DOHH2 (cell line): ENCODE measurements at regions not wholly inside any gene's neighbourhood (a gene's known extent, or its start where the extent isn't known, plus 50 kb on each side); places are given as distances from the start of the nearest gene placed in this dataset.

ENCODE experiments used
- H3F3A ChIP-seq: fragments of 200-600 bp; sonication (generic), shearing (Covaris generic); 2 replicates; pipeline ENCODE4 v1.6.0; 2016; ENCODE audit warnings: antibody characterized with exemption, mild to moderate bottlenecking; ENCODE audit not compliant: control insufficient read depth, insufficient read depth
- H3K27ac ChIP-seq: fragments of 200-600 bp; sonication (generic); 2 replicates; pipeline ENCODE4 v1.5.1; 2014; ENCODE audit warnings: low read depth, mild to moderate bottlenecking, low read length, moderate library complexity
- H3K27me3 ChIP-seq: fragments of 200-600 bp; sonication (generic); 2 replicates; pipeline ENCODE4 v1.6.1; 2014; ENCODE audit warnings: mild to moderate bottlenecking, low read length, mixed read lengths; ENCODE audit not compliant: control insufficient read depth
- H3K36me3 ChIP-seq: fragments of 200-600 bp; sonication (generic); 2 replicates; pipeline ENCODE4 v1.6.1; 2014; ENCODE audit warnings: mild to moderate bottlenecking, low read length, moderate library complexity, mixed read lengths; ENCODE audit not compliant: control insufficient read depth
- H3K4me1 ChIP-seq: fragments of 200-600 bp; sonication (generic); 2 replicates; pipeline ENCODE4 v1.6.1; 2014; ENCODE audit warnings: mild to moderate bottlenecking, low read length, mixed read lengths; ENCODE audit not compliant: control insufficient read depth
- H3K4me2 ChIP-seq: fragments of 200-600 bp; sonication (generic); 2 replicates; pipeline ENCODE4 v1.6.0; 2014; ENCODE audit warnings: mild to moderate bottlenecking, low read length, moderate library complexity
- H3K4me3 ChIP-seq: fragments of 200-600 bp; sonication (generic); 2 replicates; pipeline ENCODE4 v1.5.1; 2014; ENCODE audit warnings: mild to moderate bottlenecking, low read length, mixed read lengths
- H3K79me2 ChIP-seq: fragments of 200-600 bp; sonication (generic); 2 replicates; pipeline ENCODE4 v1.6.1; 2014; ENCODE audit warnings: mild to moderate bottlenecking, low read length, mixed read lengths; ENCODE audit not compliant: control insufficient read depth
- H3K9me2 ChIP-seq: fragments of 200-600 bp; sonication (generic); replicated peaks from 2 replicates; pipeline ENCODE4 v1.6.1; 2014; ENCODE audit warnings: mild to moderate bottlenecking, low read length, mixed read lengths; ENCODE audit not compliant: control insufficient read depth
- H3K9me3 ChIP-seq: fragments of 200-600 bp; sonication (generic); 2 replicates; pipeline ENCODE4 v1.6.1; 2014; ENCODE audit warnings: antibody characterized with exemption, low read length, mixed read lengths; ENCODE audit not compliant: control insufficient read depth, insufficient read depth
- H4K20me1 ChIP-seq: fragments of 200-600 bp; sonication (generic); 2 replicates; pipeline ENCODE4 v1.6.0; 2014; ENCODE audit warnings: low read depth, mild to moderate bottlenecking, antibody characterized with exemption, low read length, moderate library complexity; ENCODE audit not compliant: control insufficient read depth, insufficient read depth
- EZH2phosphoT487 ChIP-seq: fragments of 200-600 bp; sonication (generic); IDR thresholded peaks from 2 replicates; pipeline ENCODE4 v1.6.1; 2017; ENCODE audit warnings: borderline replicate concordance, mild to moderate bottlenecking, antibody characterized with exemption, low read length, moderate library complexity, mixed read lengths
- TF ChIP-seq, protein P1 (sequence below): fragments of 200-600 bp; sonication (generic); IDR thresholded peaks from one replicate; pipeline ENCODE4 v1.5.1; 2014; ENCODE audit warnings: antibody characterized with exemption, mild to moderate bottlenecking, low read depth, low read length; ENCODE audit not compliant: poor library complexity, severe bottlenecking

DNA sequence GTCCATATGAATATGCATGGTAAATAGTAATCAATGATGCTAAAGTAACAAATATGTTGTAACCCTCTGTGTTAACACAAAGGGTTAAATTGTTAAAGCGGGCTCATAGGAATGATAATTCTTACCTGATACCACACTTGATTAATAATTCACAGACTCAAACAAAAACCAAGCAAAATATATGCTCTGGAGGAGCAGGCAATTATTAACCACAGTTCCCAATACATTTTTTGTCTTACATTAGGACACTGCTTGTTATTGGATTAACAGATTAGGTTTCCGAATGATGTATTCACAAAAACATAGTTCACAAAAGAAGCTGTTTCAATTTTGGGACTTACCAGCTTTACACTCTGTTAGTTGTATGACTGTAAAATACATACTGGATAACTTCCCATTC lies 300.9 kb upstream of the LRRTM4 start:
- TF ChIP-seq, protein P1, sequence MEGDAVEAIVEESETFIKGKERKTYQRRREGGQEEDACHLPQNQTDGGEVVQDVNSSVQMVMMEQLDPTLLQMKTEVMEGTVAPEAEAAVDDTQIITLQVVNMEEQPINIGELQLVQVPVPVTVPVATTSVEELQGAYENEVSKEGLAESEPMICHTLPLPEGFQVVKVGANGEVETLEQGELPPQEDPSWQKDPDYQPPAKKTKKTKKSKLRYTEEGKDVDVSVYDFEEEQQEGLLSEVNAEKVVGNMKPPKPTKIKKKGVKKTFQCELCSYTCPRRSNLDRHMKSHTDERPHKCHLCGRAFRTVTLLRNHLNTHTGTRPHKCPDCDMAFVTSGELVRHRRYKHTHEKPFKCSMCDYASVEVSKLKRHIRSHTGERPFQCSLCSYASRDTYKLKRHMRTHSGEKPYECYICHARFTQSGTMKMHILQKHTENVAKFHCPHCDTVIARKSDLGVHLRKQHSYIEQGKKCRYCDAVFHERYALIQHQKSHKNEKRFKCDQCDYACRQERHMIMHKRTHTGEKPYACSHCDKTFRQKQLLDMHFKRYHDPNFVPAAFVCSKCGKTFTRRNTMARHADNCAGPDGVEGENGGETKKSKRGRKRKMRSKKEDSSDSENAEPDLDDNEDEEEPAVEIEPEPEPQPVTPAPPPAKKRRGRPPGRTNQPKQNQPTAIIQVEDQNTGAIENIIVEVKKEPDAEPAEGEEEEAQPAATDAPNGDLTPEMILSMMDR = no peak
- TF ChIP-seq EZH2phosphoT487 = no peak
- Histone ChIP-seq H3K27me3 (no peaks in the 10 kb centered on the region), H3K9me3 (no peaks in the 10 kb centered on the region), H3K4me1 (no peaks in the 10 kb centered on the region), H3F3A (no peaks in the 10 kb centered on the region), H3K36me3 (no peaks in the 10 kb centered on the region), H3K9me2 (no peaks in the 10 kb centered on the region), H3K27ac (no peak overlapping the region), H3K4me3 (no peak overlapping the region), H3K4me2 (no peak overlapping the region), H3K79me2 (no peaks in the 10 kb centered on the region), H4K20me1 (no peaks in the 10 kb centered on the region)

DNA sequence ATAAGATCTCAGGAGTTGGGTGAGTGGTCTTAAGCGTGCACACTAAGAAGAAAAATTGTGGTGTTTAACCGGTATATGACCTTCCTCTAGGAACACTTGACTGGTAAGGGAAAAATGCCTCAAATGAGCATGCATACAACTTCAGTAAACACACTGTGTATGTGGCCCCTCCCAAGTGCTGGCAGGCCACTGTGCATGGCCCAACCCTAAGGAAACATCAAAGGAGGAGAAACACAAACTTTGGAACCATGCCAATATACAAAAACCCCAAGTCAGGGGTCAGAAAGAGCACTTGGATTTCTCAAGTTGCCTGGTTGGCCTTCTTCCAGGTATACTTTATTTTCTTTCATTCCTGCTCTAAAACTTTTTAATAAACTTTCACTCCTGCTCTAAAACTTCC lies 308.9 kb upstream of the LRRTM4 start:
- H3K4me1 ChIP-seq = no peaks in the 10 kb centered on the region
- no peaks in the 10 kb centered on the region for H3K36me3 ChIP-seq
- H4K20me1 ChIP-seq = no peaks in the 10 kb centered on the region
- H3K9me3 ChIP-seq = peaks cover 6% of the 10 kb centered on the region; the same call in 1 of the 2 replicates
- no peak overlapping the region for H3K27ac ChIP-seq
- H3K9me2 ChIP-seq = no peaks in the 10 kb centered on the region
- TF ChIP-seq, protein P1 = no peak
- TF ChIP-seq EZH2phosphoT487 = no peak
- H3F3A ChIP-seq = no peaks in the 10 kb centered on the region
- H3K79me2 ChIP-seq = no peaks in the 10 kb centered on the region
- no peak overlapping the region for H3K4me3 ChIP-seq
- H3K4me2 ChIP-seq = no peak overlapping the region
- no peaks in the 10 kb centered on the region for H3K27me3 ChIP-seq

DNA sequence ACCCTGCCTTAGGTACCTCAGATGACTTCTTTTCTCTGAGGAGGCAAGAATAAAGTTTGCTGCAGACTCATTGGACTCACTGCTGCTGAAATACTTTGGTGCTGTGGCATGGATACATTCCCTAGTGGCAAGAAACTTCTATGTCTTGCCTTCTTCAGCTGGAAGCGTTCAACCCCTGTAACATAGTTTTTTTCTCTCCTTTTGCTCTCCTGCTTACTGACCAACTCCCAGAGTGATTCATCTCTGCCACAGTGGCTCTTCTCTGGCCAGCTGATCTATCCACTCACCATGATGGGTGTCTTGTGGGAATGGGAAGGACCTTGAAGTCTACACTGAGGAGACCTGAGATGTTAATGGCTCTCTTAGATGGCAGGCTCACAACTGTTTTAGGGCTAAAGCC lies 309.3 kb upstream of the LRRTM4 start:
- no peak for TF ChIP-seq EZH2phosphoT487
- TF ChIP-seq, protein P1 = no peak
- peaks cover 6% of the 10 kb centered on the region; the same call in 1 of the 2 replicates for H3K9me3 ChIP-seq
- H3K4me3 ChIP-seq = no peak overlapping the region
- no peak overlapping the region for H3K27ac ChIP-seq
- H3K4me1 ChIP-seq = no peaks in the 10 kb centered on the region
- H3K4me2 ChIP-seq = no peak overlapping the region
- no peaks in the 10 kb centered on the region for H4K20me1 ChIP-seq
- no peaks in the 10 kb centered on the region for H3F3A ChIP-seq
- H3K9me2 ChIP-seq = no peaks in the 10 kb centered on the region
- no peaks in the 10 kb centered on the region for H3K79me2 ChIP-seq
- no peaks in the 10 kb centered on the region for H3K27me3 ChIP-seq
- no peaks in the 10 kb centered on the region for H3K36me3 ChIP-seq

DNA sequence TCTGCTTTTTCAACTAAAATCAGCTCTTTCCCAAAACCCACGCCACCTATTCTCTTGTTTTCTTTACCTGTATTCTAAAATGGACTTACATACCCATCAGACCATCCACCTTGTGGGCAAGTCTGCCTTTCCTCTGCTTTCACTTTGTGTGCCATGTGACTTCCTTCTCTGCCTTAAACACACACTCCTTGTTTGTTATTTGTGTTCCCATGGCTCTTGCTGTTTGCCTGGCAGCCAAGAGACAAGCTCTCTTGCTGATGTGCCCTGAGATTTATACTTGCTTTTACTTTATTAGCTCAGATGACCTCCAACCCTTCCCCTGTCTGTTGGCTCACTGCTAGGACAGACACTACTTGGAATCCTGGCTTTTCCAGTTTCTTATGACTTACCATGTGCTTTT lies 309.7 kb upstream of the LRRTM4 start:
- Histone ChIP-seq H4K20me1 (no peaks in the 10 kb centered on the region), H3K79me2 (no peaks in the 10 kb centered on the region), H3F3A (no peaks in the 10 kb centered on the region), H3K4me1 (no peaks in the 10 kb centered on the region), H3K36me3 (no peaks in the 10 kb centered on the region), H3K9me2 (no peaks in the 10 kb centered on the region), H3K4me3 (no peak overlapping the region), H3K27me3 (no peaks in the 10 kb centered on the region), H3K27ac (no peak overlapping the region), H3K4me2 (no peak overlapping the region), H3K9me3 (peaks cover 6% of the 10 kb centered on the region; the same call in 1 of the 2 replicates)
- TF ChIP-seq, protein P1 = no peak
- no peak for TF ChIP-seq EZH2phosphoT487
